ENCODE measurements at regions not wholly inside any gene's neighbourhood (a gene's known extent, or its start where the extent isn't known, plus 50 kb on each side); places are given as distances from the start of the nearest gene placed in this dataset.
"Not testable (repeated sequence)": the region's sequence is repeated elsewhere in the genome, so short reads cannot be mapped to it uniquely, and the experiment has no call there.

DNA sequence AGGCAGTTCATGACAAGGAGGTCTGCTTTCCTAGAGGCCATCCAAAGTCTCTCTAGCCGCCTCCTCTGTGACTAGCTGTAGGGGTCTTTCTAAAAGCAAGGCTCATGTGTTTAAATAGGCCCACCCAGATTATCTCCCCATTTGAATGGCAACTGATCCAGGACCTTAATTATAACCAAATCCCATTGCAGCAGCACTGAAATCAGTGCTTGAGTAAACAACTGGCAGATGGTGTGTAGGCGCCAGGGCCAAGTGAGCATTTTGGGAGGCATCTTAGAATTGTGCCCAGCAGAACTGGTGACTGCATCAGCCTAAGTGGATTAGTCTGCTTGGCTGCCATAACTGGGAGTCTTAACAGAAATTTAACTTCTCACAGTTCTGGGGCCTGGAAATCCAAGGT lies 77.8 kb downstream of the ATP6V0E2 start:
- TF ChIP-seq, protein P1, sequence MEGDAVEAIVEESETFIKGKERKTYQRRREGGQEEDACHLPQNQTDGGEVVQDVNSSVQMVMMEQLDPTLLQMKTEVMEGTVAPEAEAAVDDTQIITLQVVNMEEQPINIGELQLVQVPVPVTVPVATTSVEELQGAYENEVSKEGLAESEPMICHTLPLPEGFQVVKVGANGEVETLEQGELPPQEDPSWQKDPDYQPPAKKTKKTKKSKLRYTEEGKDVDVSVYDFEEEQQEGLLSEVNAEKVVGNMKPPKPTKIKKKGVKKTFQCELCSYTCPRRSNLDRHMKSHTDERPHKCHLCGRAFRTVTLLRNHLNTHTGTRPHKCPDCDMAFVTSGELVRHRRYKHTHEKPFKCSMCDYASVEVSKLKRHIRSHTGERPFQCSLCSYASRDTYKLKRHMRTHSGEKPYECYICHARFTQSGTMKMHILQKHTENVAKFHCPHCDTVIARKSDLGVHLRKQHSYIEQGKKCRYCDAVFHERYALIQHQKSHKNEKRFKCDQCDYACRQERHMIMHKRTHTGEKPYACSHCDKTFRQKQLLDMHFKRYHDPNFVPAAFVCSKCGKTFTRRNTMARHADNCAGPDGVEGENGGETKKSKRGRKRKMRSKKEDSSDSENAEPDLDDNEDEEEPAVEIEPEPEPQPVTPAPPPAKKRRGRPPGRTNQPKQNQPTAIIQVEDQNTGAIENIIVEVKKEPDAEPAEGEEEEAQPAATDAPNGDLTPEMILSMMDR (IDR thresholded peaks at IDR 0.05; ENCODE audit: low read depth, low read length): not testable (repeated sequence)
- not testable (repeated sequence) for TF ChIP-seq EZH2phosphoT487 (IDR thresholded peaks at IDR 0.05; ENCODE audit: low read depth)
